OCI-LY1 (cell line): ENCODE measurements at regions not wholly inside any gene's neighbourhood (a gene's known extent, or its start where the extent isn't known, plus 50 kb on each side); places are given as distances from the start of the nearest gene placed in this dataset.

Source experiments
- H2AFZ ChIP-seq: fragments of 200-600 bp; sonication (generic), shearing (Covaris generic); 2 replicates; pipeline ENCODE4 v1.6.0; 2014; ENCODE audit warnings: antibody characterized with exemption, mild to moderate bottlenecking, low read length
- H3F3A ChIP-seq: fragments of 200-600 bp; sonication (generic), shearing (Covaris generic); 2 replicates; pipeline ENCODE4 v1.6.0; 2014; ENCODE audit warnings: mild to moderate bottlenecking, antibody characterized with exemption, low read length, moderate library complexity; ENCODE audit not compliant: insufficient read depth
- H3K27ac ChIP-seq: fragments of 200-600 bp; sonication (generic); 2 replicates; pipeline ENCODE4 v1.5.1; 2014; ENCODE audit warnings: low read length, mixed run types, mild to moderate bottlenecking, low read depth; ENCODE audit not compliant: poor library complexity, severe bottlenecking
- H3K27me3 ChIP-seq: fragments of 200-600 bp; sonication (generic); 2 replicates; pipeline ENCODE4 v1.6.0; 2014; ENCODE audit warnings: antibody characterized with exemption, mild to moderate bottlenecking, low read length, moderate library complexity; ENCODE audit not compliant: insufficient read depth
- H3K36me3 ChIP-seq: fragments of 200-600 bp; sonication (generic); 2 replicates; pipeline ENCODE4 v1.6.1; 2014; ENCODE audit warnings: mild to moderate bottlenecking, antibody characterized with exemption, low read length, moderate library complexity, mixed read lengths; ENCODE audit not compliant: insufficient read depth
- H3K4me1 ChIP-seq: fragments of 200-600 bp; sonication (generic); 2 replicates; pipeline ENCODE4 v1.5.1; 2014; ENCODE audit warnings: mild to moderate bottlenecking, low read length, moderate library complexity; ENCODE audit not compliant: insufficient read depth, severe bottlenecking
- H3K4me2 ChIP-seq: fragments of 200-600 bp; sonication (generic), shearing (Covaris generic); 2 replicates; pipeline ENCODE4 v1.6.1; 2014; ENCODE audit warnings: low read length
- H3K4me3 ChIP-seq: fragments of 200-600 bp; sonication (generic); 2 replicates; pipeline ENCODE4 v1.5.1; 2014; ENCODE audit warnings: low read length, low read depth, mild to moderate bottlenecking, mixed read lengths; ENCODE audit not compliant: poor library complexity, severe bottlenecking
- H3K79me2 ChIP-seq: fragments of 200-600 bp; shearing (Covaris generic); 2 replicates; pipeline ENCODE4 v1.6.1; 2016; ENCODE audit warnings: mixed run types, low read length, mixed read lengths; ENCODE audit not compliant: insufficient read depth
- H3K9ac ChIP-seq: fragments of 200-600 bp; sonication (generic), shearing (Covaris generic); 2 replicates; pipeline ENCODE4 v1.6.1; 2014; ENCODE audit warnings: mild to moderate bottlenecking, low read length, mixed read lengths
- H3K9me2 ChIP-seq: fragments of 200-600 bp; sonication (generic), shearing (Covaris generic); 2 replicates; pipeline ENCODE4 v1.6.1; 2014; ENCODE audit warnings: low read depth, mild to moderate bottlenecking, low read length, mixed read lengths
- H3K9me3 ChIP-seq: fragments of 200-600 bp; shearing (Covaris generic); 2 replicates; pipeline ENCODE4 v1.6.1; 2014; ENCODE audit warnings: low read length, mixed read lengths
- H4K20me1 ChIP-seq: fragments of 200-600 bp; sonication (generic), shearing (Covaris generic); 2 replicates; pipeline ENCODE4 v1.6.0; 2016; ENCODE audit warnings: mild to moderate bottlenecking, low read length; ENCODE audit not compliant: insufficient read depth
- EZH2 ChIP-seq: fragments of 200-600 bp; sonication (generic), shearing (Covaris generic); IDR thresholded peaks from 2 replicates; pipeline ENCODE4 v1.8.0; 2017; ENCODE audit warnings: borderline replicate concordance, mixed run types, mild to moderate bottlenecking, antibody characterized with exemption, low read length, moderate library complexity, mixed read lengths
- TF ChIP-seq, protein P1 (sequence below): fragments of 200-600 bp; sonication (generic), shearing (Covaris generic); IDR thresholded peaks from 2 replicates; pipeline ENCODE4 v1.5.1; 2017; ENCODE audit warnings: mild to moderate bottlenecking, antibody characterized with exemption, low read length, moderate library complexity, mixed read lengths

DNA sequence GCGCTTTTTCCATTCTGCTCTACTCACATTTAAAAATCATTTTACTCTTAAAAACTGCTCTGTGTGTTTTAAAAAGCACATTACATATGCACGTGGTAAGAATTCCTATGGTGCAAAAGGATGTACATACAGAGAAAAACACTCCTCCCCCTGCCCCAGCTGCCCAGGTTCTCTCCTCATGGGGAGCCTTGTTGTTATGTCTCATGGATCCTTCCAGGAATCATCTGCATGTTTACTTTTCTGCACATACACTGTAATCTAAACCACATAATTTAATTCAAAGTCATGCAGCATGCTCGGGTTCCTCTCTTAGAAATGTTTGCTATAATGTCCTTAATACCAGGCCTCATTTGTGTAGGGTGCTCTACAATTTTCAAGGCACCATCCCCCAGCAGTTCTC lies 243.3 kb downstream of the LOXHD1 start:
- Histone ChIP-seq H3K36me3 (no peaks in the 10 kb centered on the region), H3K79me2 (no peaks in the 10 kb centered on the region), H3K4me2 (no peak overlapping the region), H3K9ac (no peak overlapping the region), H3K27me3 (no peaks in the 10 kb centered on the region), H3K4me3 (no peak overlapping the region), H3F3A (no peaks in the 10 kb centered on the region), H3K9me3 (no peaks in the 10 kb centered on the region), H4K20me1 (no peaks in the 10 kb centered on the region), H2AFZ (no peak overlapping the region), H3K4me1 (no peaks in the 10 kb centered on the region), H3K9me2 (no peaks in the 10 kb centered on the region), H3K27ac (no peak overlapping the region)
- no peak for TF ChIP-seq EZH2
- TF ChIP-seq, protein P1, sequence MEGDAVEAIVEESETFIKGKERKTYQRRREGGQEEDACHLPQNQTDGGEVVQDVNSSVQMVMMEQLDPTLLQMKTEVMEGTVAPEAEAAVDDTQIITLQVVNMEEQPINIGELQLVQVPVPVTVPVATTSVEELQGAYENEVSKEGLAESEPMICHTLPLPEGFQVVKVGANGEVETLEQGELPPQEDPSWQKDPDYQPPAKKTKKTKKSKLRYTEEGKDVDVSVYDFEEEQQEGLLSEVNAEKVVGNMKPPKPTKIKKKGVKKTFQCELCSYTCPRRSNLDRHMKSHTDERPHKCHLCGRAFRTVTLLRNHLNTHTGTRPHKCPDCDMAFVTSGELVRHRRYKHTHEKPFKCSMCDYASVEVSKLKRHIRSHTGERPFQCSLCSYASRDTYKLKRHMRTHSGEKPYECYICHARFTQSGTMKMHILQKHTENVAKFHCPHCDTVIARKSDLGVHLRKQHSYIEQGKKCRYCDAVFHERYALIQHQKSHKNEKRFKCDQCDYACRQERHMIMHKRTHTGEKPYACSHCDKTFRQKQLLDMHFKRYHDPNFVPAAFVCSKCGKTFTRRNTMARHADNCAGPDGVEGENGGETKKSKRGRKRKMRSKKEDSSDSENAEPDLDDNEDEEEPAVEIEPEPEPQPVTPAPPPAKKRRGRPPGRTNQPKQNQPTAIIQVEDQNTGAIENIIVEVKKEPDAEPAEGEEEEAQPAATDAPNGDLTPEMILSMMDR = no peak

DNA sequence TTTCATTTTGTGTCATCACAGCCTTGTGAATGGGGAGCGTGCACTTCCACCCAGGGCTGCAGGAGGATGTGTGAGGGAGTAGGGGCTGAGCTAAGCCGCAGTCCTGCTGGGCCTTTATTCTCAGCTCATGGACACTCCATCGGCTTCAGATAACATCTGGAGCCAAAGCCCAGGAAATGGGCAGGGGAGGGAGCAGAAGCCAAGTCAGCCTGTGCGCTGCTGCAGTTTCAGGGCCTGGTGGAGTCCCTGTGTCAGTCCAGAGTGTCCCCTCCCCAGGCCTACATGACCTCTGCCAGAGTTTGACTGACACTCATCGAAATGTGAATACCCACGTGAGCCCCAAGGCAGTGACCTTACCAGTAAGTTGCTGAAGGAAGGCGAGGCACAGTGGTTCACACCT lies 242.2 kb downstream of the LOXHD1 start:
- Histone ChIP-seq H3K4me3 (no peak overlapping the region), H3K27ac (no peak overlapping the region), H3F3A (no peaks in the 10 kb centered on the region), H4K20me1 (no peaks in the 10 kb centered on the region), H3K36me3 (no peaks in the 10 kb centered on the region), H3K4me2 (no peak overlapping the region), H3K9ac (no peak overlapping the region), H3K9me2 (no peaks in the 10 kb centered on the region), H2AFZ (no peak overlapping the region), H3K9me3 (no peaks in the 10 kb centered on the region), H3K79me2 (no peaks in the 10 kb centered on the region), H3K27me3 (no peaks in the 10 kb centered on the region), H3K4me1 (no peaks in the 10 kb centered on the region)
- TF ChIP-seq EZH2 = no peak
- TF ChIP-seq, protein P1 = no peak

DNA sequence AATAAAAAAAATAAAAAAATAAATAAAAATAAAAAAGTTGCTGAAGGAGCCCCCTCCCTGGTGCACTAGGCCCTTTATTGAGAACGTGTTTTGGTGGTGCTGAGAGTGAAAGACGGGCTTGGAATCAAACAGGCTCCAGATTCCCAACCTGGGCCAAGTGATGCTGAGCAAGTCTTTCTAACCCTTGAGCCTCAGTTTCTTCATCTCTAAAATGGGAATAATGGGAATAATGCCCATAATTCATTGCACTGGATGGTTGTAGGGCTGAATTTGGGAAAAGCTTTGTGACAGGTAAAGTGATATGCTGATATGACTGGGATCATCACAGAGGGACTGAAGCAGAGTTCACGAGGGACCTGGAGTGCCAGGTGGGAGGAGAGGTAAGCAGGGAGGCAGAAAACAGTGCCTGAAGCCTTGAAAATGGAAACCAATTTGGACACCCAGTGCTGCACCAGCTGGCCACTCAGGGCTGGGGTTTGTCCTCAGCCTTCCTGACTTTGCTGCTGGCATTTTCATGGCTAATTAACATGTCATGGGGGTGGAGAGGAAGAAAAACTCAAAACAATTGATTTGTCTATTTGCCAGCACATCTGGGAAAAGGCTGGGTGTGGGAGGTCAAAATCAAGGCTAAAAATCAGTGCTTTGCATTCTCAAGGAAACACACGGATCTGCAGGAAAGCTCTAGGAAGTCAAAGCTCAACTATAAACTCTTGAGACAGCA lies 241.3 kb downstream of the LOXHD1 start:
- H3K4me1 ChIP-seq = no peaks in the 10 kb centered on the region
- H3K4me3 ChIP-seq = no peak overlapping the region
- TF ChIP-seq EZH2 = no peak
- TF ChIP-seq, protein P1 = no peak

More for the DNA sequence above, 241.3 kb downstream of the LOXHD1 start:
- Histone ChIP-seq H3K27me3 (no peaks in the 10 kb centered on the region), H3F3A (no peaks in the 10 kb centered on the region), H3K9ac (no peak overlapping the region), H3K9me3 (no peaks in the 10 kb centered on the region), H3K9me2 (no peaks in the 10 kb centered on the region), H3K27ac (no peak overlapping the region), H4K20me1 (no peaks in the 10 kb centered on the region), H3K36me3 (no peaks in the 10 kb centered on the region), H2AFZ (no peak overlapping the region), H3K4me2 (no peak overlapping the region), H3K79me2 (no peaks in the 10 kb centered on the region)
